ENCODE measurements at regions not wholly inside any gene's neighbourhood (a gene's known extent, or its start where the extent isn't known, plus 50 kb on each side); places are given as distances from the start of the nearest gene placed in this dataset.
A peak's percentile ranks its signal among the peaks of the same experiment; 100 is the strongest.

- FAIRE-seq: peak; percentile 26
- DNase-seq (ENCODE audit: low read depth, low spot score): no peak
- no peak overlapping the region for H3K9ac ChIP-seq (replicated peaks; ENCODE audit: extremely low read depth, insufficient read depth, low read length)
- ChIA-PET POLR2A (no interaction called here), CTCF (no interaction called here)
- H3K27ac ChIP-seq (ENCODE audit: insufficient read depth, low read depth, low read length): no peak overlapping the region
- H3K36me3 ChIP-seq (ENCODE audit: control insufficient read depth in 2 of 2, extremely low read depth in 1 of 2, insufficient read depth in 2 of 2, low read length in 2 of 2): no peaks in the 10 kb centered on the region
- H3K4me3 ChIP-seq (replicated peaks in 1 of 3; ENCODE audit: insufficient read depth in 1 of 3, low read depth in 1 of 3, low read length in 3 of 3): no peak overlapping the region
- no TSS peak for BruUV-seq (replicated peaks)
- no peaks in the 10 kb centered on the region for H3K79me2 ChIP-seq (ENCODE audit: control insufficient read depth, insufficient read depth, low read length)
- H3K4me2 ChIP-seq (ENCODE audit: insufficient read depth, low read length): no peak overlapping the region
- H3K4me1 ChIP-seq (ENCODE audit: control insufficient read depth, extremely low read depth, insufficient read depth, low read length): no peaks in the 10 kb centered on the region
- H3K9me3 ChIP-seq (replicated peaks; ENCODE audit: control insufficient read depth, insufficient read depth, low read length): no peaks in the 10 kb centered on the region
- intact Hi-C loops (cut with micrococcal nuclease): no loop called here
- H3K27me3 ChIP-seq (ENCODE audit: control insufficient read depth in 2 of 2, insufficient read depth in 2 of 2, low read length in 2 of 2): no peaks in the 10 kb centered on the region
- H2AFZ ChIP-seq (ENCODE audit: low read depth, low read length): no peak overlapping the region
- dilution Hi-C loops (cut with MboI; ENCODE audit: extremely low pct_ligation_motif_present, low sequenced_read_pairs): no loop called here
- no peaks in the 10 kb centered on the region for H3K9me1 ChIP-seq (replicated peaks; ENCODE audit: control insufficient read depth, extremely low read depth, insufficient read depth, low read length)
- H4K20me1 ChIP-seq (replicated peaks; ENCODE audit: control insufficient read depth, extremely low read depth, insufficient read depth, low read length): no peaks in the 10 kb centered on the region
- no peak for TF ChIP-seq POLR2AphosphoS5 (IDR thresholded peaks at IDR 0.05; ENCODE audit: insufficient read depth, low read depth, low read length)
- no peak for TF ChIP-seq GATA2 (IDR thresholded peaks at IDR 0.05; ENCODE audit: insufficient read depth, insufficient read length, low read depth, low read length)
These were observed 285.8 kb upstream of the ZNF608 start for GRCh38 chr5:125032286-125032685.

- no peaks in the 10 kb centered on the region for H3K27me3 ChIP-seq (ENCODE audit: control insufficient read depth in 2 of 2, insufficient read depth in 2 of 2, low read length in 2 of 2)
- intact Hi-C loops (cut with micrococcal nuclease): no loop called here
- FAIRE-seq: no peak
- H3K36me3 ChIP-seq (ENCODE audit: control insufficient read depth in 2 of 2, extremely low read depth in 1 of 2, insufficient read depth in 2 of 2, low read length in 2 of 2): no peaks in the 10 kb centered on the region
- ChIA-PET POLR2A (no interaction called here), CTCF (no interaction called here)
- no peaks in the 10 kb centered on the region for H4K20me1 ChIP-seq (replicated peaks; ENCODE audit: control insufficient read depth, extremely low read depth, insufficient read depth, low read length)
- H3K27ac ChIP-seq (ENCODE audit: insufficient read depth, low read depth, low read length): no peak overlapping the region
- H3K4me2 ChIP-seq (ENCODE audit: insufficient read depth, low read length): no peak overlapping the region
- H3K9ac ChIP-seq (replicated peaks; ENCODE audit: extremely low read depth, insufficient read depth, low read length): no peak overlapping the region
- no peaks in the 10 kb centered on the region for H3K79me2 ChIP-seq (ENCODE audit: control insufficient read depth, insufficient read depth, low read length)
- H2AFZ ChIP-seq (ENCODE audit: low read depth, low read length): no peak overlapping the region
- dilution Hi-C loops (cut with MboI; ENCODE audit: extremely low pct_ligation_motif_present, low sequenced_read_pairs): no loop called here
- no peak for DNase-seq (ENCODE audit: low read depth, low spot score)
- no peak overlapping the region for H3K4me3 ChIP-seq (replicated peaks in 1 of 3; ENCODE audit: insufficient read depth in 1 of 3, low read depth in 1 of 3, low read length in 3 of 3)
- H3K4me1 ChIP-seq (ENCODE audit: control insufficient read depth, extremely low read depth, insufficient read depth, low read length): no peaks in the 10 kb centered on the region
- TF ChIP-seq MYC (IDR thresholded peaks at IDR 0.05; ENCODE audit: low read depth, low read length) (no peak), CTCF (IDR thresholded peaks at IDR 0.05; ENCODE audit: extremely low read depth in 1 of 2, insufficient read depth in 1 of 2, low read depth in 1 of 2, low read length in 2 of 2) (no peak), GATA2 (IDR thresholded peaks at IDR 0.05; ENCODE audit: insufficient read depth, insufficient read length, low read depth, low read length) (no peak), JUN (IDR thresholded peaks at IDR 0.05; ENCODE audit: borderline replicate concordance, insufficient read depth, insufficient read length, low read depth) (no peak), FOS (IDR thresholded peaks at IDR 0.05; ENCODE audit: borderline replicate concordance, insufficient read depth, low read length) (no peak), EZH2 (IDR thresholded peaks at IDR 0.05; ENCODE audit: borderline replicate concordance, low read depth, low read length, severe bottlenecking) (no peak), MAX (IDR thresholded peaks at IDR 0.05; ENCODE audit: insufficient read depth, insufficient read length) (no peak)
- H3K9me1 ChIP-seq (replicated peaks; ENCODE audit: control insufficient read depth, extremely low read depth, insufficient read depth, low read length): no peaks in the 10 kb centered on the region
- no TSS peak for BruUV-seq (replicated peaks)
- H3K9me3 ChIP-seq (replicated peaks; ENCODE audit: control insufficient read depth, insufficient read depth, low read length): no peaks in the 10 kb centered on the region
These were observed 287.2 kb upstream of the ZNF608 start for GRCh38 chr5:125033602-125034001.

Measured in endothelial cell of umbilical vein (primary cell).